ENCODE measurements at regions not wholly inside any gene's neighbourhood (a gene's known extent, or its start where the extent isn't known, plus 50 kb on each side); places are given as distances from the start of the nearest gene placed in this dataset.

- DNase-seq, result no peak
These were observed 65.0 kb upstream of the MEIS2 start for GRCh38 chr15:37165395-37165794.

- DNase-seq, result no peak
These were observed 66.1 kb upstream of the MEIS2 start for GRCh38 chr15:37166402-37166801.

- no peak for DNase-seq
These were observed 81.0 kb upstream of the MEIS2 start for GRCh38 chr15:37181339-37181738.

GRCh38 chr15:37199545-37199944 is 99.2 kb upstream of the MEIS2 start:
- DNase-seq, result no peak

GRCh38 chr15:37203050-37203449 is 102.7 kb upstream of the MEIS2 start:
- no peak for DNase-seq

- DNase-seq, result no peak
These were observed 104.3 kb upstream of the MEIS2 start for GRCh38 chr15:37204692-37205091.

- no peak for DNase-seq
These were observed 106.3 kb upstream of the MEIS2 start for GRCh38 chr15:37206690-37207089.

- DNase-seq, result no peak
These were observed 108.0 kb upstream of the MEIS2 start for GRCh38 chr15:37208146-37209040.

GRCh38 chr15:37209041-37209363 is 108.7 kb upstream of the MEIS2 start:
- DNase-seq, result no peak

- no peak for DNase-seq
These were observed 117.2 kb upstream of the MEIS2 start for GRCh38 chr15:37217567-37217966.

GRCh38 chr15:37218351-37218916 is 118.1 kb upstream of the MEIS2 start:
- DNase-seq, result no peak

GRCh38 chr15:37219211-37219701 is 118.9 kb upstream of the MEIS2 start:
- no peak for DNase-seq

GRCh38 chr15:37220949-37221670 is 120.8 kb upstream of the MEIS2 start:
- no peak for DNase-seq

- no peak for DNase-seq
These were observed 121.4 kb upstream of the MEIS2 start for GRCh38 chr15:37221671-37222145.

- no peak for DNase-seq
These were observed 122.7 kb upstream of the MEIS2 start for GRCh38 chr15:37223089-37223488.

- no peak for DNase-seq
These were observed 129.7 kb upstream of the MEIS2 start for GRCh38 chr15:37229855-37230619.

- no peak for DNase-seq
These were observed 145.0 kb upstream of the MEIS2 start for GRCh38 chr15:37245358-37245757.

GRCh38 chr15:37246065-37246464 is 145.7 kb upstream of the MEIS2 start:
- no peak for DNase-seq

- no peak for DNase-seq
These were observed 146.5 kb upstream of the MEIS2 start for GRCh38 chr15:37246856-37247255.

GRCh38 chr15:37249249-37249648 is 148.9 kb upstream of the MEIS2 start:
- no peak for DNase-seq

- DNase-seq, result no peak
These were observed 152.2 kb upstream of the MEIS2 start for GRCh38 chr15:37252530-37252929.

GRCh38 chr15:37253877-37254276 is 153.5 kb upstream of the MEIS2 start:
- DNase-seq, result no peak

- no peak for DNase-seq
These were observed 159.9 kb upstream of the MEIS2 start for GRCh38 chr15:37260255-37260654.

All from kidney glomerular epithelial cell (primary cell).